ENCODE measurements at regions not wholly inside any gene's neighbourhood (a gene's known extent, or its start where the extent isn't known, plus 50 kb on each side); places are given as distances from the start of the nearest gene placed in this dataset.

DNA sequence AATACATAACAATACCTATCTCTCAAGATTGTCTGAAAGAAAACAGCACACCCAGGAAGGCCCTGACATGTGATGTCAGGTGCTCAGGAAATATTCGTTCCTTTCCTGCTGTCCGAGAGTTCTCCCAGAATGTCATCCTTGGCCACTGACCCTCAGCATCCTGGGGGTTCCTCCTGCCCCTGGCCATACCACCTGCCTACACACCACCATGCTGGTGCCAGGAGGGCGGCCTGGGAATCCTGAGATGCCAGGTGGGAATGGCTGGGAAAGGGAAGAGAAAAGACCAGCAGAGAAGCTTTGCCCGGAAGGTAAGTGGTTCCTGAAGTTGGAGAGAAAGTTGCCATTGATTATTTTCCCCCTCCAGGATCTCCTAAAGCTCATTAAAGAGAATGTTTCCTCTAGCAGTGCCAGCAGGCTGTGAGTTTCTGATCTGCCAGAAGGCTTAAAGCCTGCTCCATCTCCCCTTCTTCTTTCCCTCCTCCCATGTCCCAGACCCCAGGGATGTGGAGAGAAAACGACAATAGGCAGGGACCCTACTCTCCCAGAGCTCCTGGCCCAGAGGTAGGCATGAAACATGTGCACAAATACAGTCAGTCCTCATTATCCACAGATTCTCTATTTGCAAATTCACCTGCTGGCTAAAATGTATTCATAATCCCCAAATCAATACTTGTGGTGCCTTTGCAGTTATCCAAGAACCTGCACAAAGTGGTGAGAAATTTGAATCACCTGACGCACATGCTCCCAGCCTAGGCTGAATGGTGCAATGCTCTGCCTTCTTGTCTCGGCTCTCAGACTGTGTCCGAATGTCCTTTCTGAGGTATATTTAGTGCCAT lies 147.1 kb upstream of the MYCN start:
- H2AK5ac ChIP-seq (ENCODE audit: low read depth, low read length), result no peak overlapping the region
- no peak overlapping the region for H4K5ac ChIP-seq (ENCODE audit: insufficient read length, low read depth, low read length)
- H3K4ac ChIP-seq (replicated peaks; ENCODE audit: insufficient read length, low read depth, low read length), result no peak overlapping the region
- H4K8ac ChIP-seq (ENCODE audit: extremely low read depth, insufficient read depth, low read length), result no peak overlapping the region; the same call in 1 of the 2 replicates
- H3K23me2 ChIP-seq (ENCODE audit: low read depth, low read length), result no peaks in the 10 kb centered on the region
- H2BK20ac ChIP-seq (ENCODE audit: low read length), result no peak overlapping the region
- WGBS, 2 experiments (ENCODE audit: extremely low coverage in 1 of 2, insufficient coverage in 1 of 2, insufficient read length in 1 of 2, insufficient replicate concordance in 2 of 2, low coverage in 1 of 2, low lambda C conversion rate in 2 of 2, missing lambda C conversion rate in 1 of 2), result 89% methylated on average over 8 of the region's 8 CpGs; no CpG with 5 or more reads in 1 of the 2 experiments
- no peak overlapping the region for H3K27ac ChIP-seq (ENCODE audit: low read depth, low read length)
- H3K9me3 ChIP-seq (ENCODE audit: insufficient read depth in 2 of 2, low read depth in 1 of 2, low read length in 1 of 2), result no peaks in the 10 kb centered on the region
- ChIA-PET POLR2A (ENCODE audit: partially characterized antibody) (no interaction called here), CTCF (ENCODE audit: partially characterized antibody) (interaction anchor here (0.5 to 5.5 kb wide), 9 partner anchors 8 to 487 kb away, joined by 3 to 47 read pairs (median 3); no protein-coding TSS in a partner anchor)
- no peak overlapping the region for H3K14ac ChIP-seq (ENCODE audit: insufficient read length)
- no peak overlapping the region for H3K56ac ChIP-seq (replicated peaks; ENCODE audit: insufficient read length, low read depth, low read length)
- H3K4me1 ChIP-seq (replicated peaks in 1 of 4; ENCODE audit: control insufficient read depth in 3 of 4, insufficient read depth in 4 of 4, low read length in 3 of 4), result peaks cover 0 to 2% (median 1%) of the 10 kb centered on the region in 4 experiments; a peak in 2 of 7 replicates
- H3K79me2 ChIP-seq (ENCODE audit: control insufficient read depth in 1 of 2, insufficient read depth in 2 of 2, low read length in 2 of 2), result no peaks in the 10 kb centered on the region
- H2BK120ac ChIP-seq (replicated peaks; ENCODE audit: low read depth, low read length), result no peak overlapping the region
- no peak overlapping the region for H2BK12ac ChIP-seq (ENCODE audit: low read depth, low read length)
- no peak overlapping the region for H3K4me3 ChIP-seq (ENCODE audit: extremely low read depth in 1 of 4, insufficient read depth in 2 of 4, low read depth in 3 of 4, low read length in 4 of 4)
- H3K79me1 ChIP-seq (ENCODE audit: low read depth, low read length), result no peaks in the 10 kb centered on the region
- no peaks in the 10 kb centered on the region for H4K20me1 ChIP-seq (replicated peaks in 1 of 2; ENCODE audit: control insufficient read depth in 1 of 2, insufficient read depth in 2 of 2, low read length in 2 of 2)
- no peak overlapping the region for H2AFZ ChIP-seq (ENCODE audit: low read length)
- no peak for DNase-seq (ENCODE audit: low read depth in 1 of 2, low spot score in 2 of 2)
- TF ChIP-seq KDM5A (IDR thresholded peaks at IDR 0.05; ENCODE audit: low read length) (no peak), CEBPB (IDR thresholded peaks at IDR 0.05; ENCODE audit: low read depth, low read length) (no peak), ASH2L (IDR thresholded peaks at IDR 0.05; ENCODE audit: low read length) (no peak), SIRT6 (IDR thresholded peaks at IDR 0.05; ENCODE audit: low read length) (no peak)
- TF ChIP-seq, protein P1, sequence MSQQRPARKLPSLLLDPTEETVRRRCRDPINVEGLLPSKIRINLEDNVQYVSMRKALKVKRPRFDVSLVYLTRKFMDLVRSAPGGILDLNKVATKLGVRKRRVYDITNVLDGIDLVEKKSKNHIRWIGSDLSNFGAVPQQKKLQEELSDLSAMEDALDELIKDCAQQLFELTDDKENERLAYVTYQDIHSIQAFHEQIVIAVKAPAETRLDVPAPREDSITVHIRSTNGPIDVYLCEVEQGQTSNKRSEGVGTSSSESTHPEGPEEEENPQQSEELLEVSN (IDR thresholded peaks at IDR 0.05), result no peak
- H3K9ac ChIP-seq (replicated peaks in 1 of 4; ENCODE audit: extremely low read depth in 1 of 4, low read depth in 3 of 4, low read length in 3 of 4), result no peak overlapping the region
- no peak overlapping the region for H3K18ac ChIP-seq (ENCODE audit: extremely low read depth, low read length)
- H3K27me3 ChIP-seq (replicated peaks in 1 of 4; ENCODE audit: control insufficient read depth in 3 of 4, extremely low read depth in 1 of 4, insufficient read depth in 3 of 4, low read length in 3 of 4), result no peaks in the 10 kb centered on the region
- no peak overlapping the region for H2BK5ac ChIP-seq (ENCODE audit: low read depth, low read length)
- no peak overlapping the region for H3K4me2 ChIP-seq (ENCODE audit: insufficient read depth in 1 of 2, low read depth in 2 of 2, low read length in 2 of 2)
- H4K91ac ChIP-seq (replicated peaks; ENCODE audit: insufficient read length, low read length), result no peak overlapping the region
- H3K23ac ChIP-seq (ENCODE audit: insufficient read length), result no peak overlapping the region
- no peak overlapping the region for H2BK15ac ChIP-seq (ENCODE audit: low read length)
- FAIRE-seq, result no peak
- H3K36me3 ChIP-seq (ENCODE audit: control insufficient read depth in 2 of 4, insufficient read depth in 4 of 4, low read length in 3 of 4), result no peaks in the 10 kb centered on the region
